Cardiac muscle cell (in vitro differentiated cells and primary cell): ENCODE measurements at regions not wholly inside any gene's neighbourhood (a gene's known extent, or its start where the extent isn't known, plus 50 kb on each side); places are given as distances from the start of the nearest gene placed in this dataset.

ENCODE experiments used
- DNase-seq, 2 donors: peaks; one replicate each; pipeline versions ENCODE4 v3.0.0 to v3.0.0-alpha.2; 2010 to 2017; ENCODE audit warnings: low read depth in 1 of 2, low spot score in 1 of 2
- H3K27ac ChIP-seq: fragments of 200-600 bp; sonication (generic); 2 replicates; pipeline ENCODE4 v1.5.1; 2016
- H3K27me3 ChIP-seq: fragments of 200-600 bp; sonication (generic); 2 replicates; pipeline ENCODE4 v1.6.0; 2016; ENCODE audit warnings: control low read depth
- H3K36me3 ChIP-seq: fragments of 200-600 bp; sonication (generic); 2 replicates; pipeline ENCODE4 v1.5.1; 2016; ENCODE audit warnings: control low read depth
- H3K4me1 ChIP-seq: fragments of 200-600 bp; sonication (generic); 2 replicates; pipeline ENCODE4 v1.8.1; 2017; ENCODE audit warnings: low read depth, mild to moderate bottlenecking, mixed run types
- H3K4me3 ChIP-seq: fragments of 200-600 bp; sonication (generic); 2 replicates; pipeline ENCODE4 v1.5.1; 2016; ENCODE audit warnings: mild to moderate bottlenecking
- H3K9me3 ChIP-seq: fragments of 200-600 bp; sonication (generic); 2 replicates; pipeline ENCODE4 v1.5.1; 2017; ENCODE audit warnings: low read depth, mild to moderate bottlenecking, control low read depth
- TF ChIP-seq, protein P1 (sequence below): IDR thresholded peaks from 2 replicates; pipeline ENCODE4 v1.5.1; 2012; ENCODE audit warnings: low read depth, mild to moderate bottlenecking, low read length

DNA sequence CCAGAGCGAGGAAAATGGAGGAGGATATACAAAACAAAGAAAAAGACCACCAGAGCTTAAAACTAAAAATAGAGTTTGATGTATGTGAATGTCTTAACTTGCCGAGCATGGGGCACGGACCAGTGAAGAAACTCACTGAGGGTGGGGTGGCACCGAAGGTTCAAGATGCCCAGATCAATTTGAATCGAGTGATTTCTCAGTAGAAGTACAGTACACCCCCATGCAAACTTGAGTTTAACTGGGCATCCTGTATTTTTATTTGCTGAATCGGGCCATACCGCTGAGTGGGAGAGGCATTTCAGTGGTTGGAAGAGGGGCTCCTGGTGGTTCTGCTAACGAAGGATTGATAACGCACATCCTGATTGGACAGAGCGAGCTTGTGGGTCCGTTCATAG lies 81.7 kb downstream of the ANKRD60 start:
- TF ChIP-seq, protein P1, sequence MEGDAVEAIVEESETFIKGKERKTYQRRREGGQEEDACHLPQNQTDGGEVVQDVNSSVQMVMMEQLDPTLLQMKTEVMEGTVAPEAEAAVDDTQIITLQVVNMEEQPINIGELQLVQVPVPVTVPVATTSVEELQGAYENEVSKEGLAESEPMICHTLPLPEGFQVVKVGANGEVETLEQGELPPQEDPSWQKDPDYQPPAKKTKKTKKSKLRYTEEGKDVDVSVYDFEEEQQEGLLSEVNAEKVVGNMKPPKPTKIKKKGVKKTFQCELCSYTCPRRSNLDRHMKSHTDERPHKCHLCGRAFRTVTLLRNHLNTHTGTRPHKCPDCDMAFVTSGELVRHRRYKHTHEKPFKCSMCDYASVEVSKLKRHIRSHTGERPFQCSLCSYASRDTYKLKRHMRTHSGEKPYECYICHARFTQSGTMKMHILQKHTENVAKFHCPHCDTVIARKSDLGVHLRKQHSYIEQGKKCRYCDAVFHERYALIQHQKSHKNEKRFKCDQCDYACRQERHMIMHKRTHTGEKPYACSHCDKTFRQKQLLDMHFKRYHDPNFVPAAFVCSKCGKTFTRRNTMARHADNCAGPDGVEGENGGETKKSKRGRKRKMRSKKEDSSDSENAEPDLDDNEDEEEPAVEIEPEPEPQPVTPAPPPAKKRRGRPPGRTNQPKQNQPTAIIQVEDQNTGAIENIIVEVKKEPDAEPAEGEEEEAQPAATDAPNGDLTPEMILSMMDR = no peak
- H3K4me1 ChIP-seq = no peaks in the 10 kb centered on the region
- no peak overlapping the region for H3K4me3 ChIP-seq
- H3K27ac ChIP-seq = no peak overlapping the region
- no peaks in the 10 kb centered on the region for H3K9me3 ChIP-seq
- H3K27me3 ChIP-seq = peaks cover 31% of the 10 kb centered on the region
- DNase-seq = no peak
- H3K36me3 ChIP-seq = no peaks in the 10 kb centered on the region

DNA sequence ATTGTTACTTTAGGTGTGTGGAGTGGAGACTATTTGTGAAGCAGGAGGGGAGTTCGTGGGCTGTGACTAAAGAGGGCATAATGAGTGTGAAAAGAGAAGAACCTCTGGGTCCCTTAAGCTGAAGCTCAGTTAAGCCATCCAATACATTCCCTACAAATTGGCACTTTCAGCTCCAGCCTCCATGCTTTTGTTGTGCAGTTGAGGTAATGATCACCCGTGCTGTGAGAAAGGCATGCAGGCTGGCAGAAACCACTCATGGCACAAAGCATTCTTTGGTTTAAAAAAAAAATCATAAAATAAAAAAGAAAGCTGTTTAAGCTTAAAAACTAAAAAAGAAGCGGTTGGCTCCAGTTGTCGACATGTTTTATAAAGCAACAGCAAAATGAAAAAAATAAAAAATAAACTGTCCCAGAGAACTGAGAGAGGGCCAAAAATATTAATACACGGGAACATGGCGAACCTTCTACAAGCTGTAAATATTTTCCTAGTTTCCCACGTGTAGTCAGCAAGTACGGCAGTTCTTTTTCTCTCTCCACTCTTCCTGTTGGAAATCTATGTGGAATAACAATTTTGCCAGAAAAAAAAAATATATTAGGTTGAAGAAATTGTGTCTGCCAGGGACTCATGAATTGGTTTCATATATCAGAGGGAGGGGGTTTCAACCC lies 82.2 kb downstream of the ANKRD60 start:
- Histone ChIP-seq H3K27ac (no peak overlapping the region), H3K9me3 (no peaks in the 10 kb centered on the region), H3K4me1 (no peaks in the 10 kb centered on the region), H3K27me3 (peaks cover 28% of the 10 kb centered on the region), H3K4me3 (no peak overlapping the region), H3K36me3 (no peaks in the 10 kb centered on the region)
- TF ChIP-seq, protein P1 = no peak
- no peak for DNase-seq

DNA sequence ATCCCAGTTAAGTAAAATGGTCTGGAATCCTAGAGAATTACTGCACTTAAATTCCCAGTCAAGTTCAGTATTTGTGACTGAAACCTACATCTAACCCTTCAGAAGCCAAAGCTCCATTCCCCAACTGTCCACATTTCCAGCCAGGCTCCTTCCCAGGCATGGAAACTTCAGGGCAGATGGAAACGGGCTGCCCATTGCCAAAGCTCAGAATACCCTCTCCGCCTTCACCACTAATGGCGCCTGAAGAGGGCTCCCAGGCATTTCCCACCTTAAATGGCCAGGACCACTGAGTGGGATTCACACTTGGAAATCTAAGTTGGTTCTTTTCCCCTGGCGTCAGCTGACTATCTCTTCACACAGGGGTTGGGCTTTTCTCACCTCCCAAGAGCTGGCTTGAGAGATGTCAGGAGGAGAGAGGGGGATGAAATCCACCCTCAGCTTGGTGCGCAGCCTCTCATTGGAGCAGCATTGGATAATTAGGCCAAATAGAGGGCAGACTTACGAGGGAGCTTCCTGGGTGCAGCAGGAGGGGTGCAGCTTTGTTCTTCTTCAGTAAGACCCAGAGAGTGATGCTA lies 82.9 kb downstream of the ANKRD60 start:
- TF ChIP-seq, protein P1 = no peak
- H3K36me3 ChIP-seq = no peaks in the 10 kb centered on the region
- peaks cover 22% of the 10 kb centered on the region for H3K27me3 ChIP-seq
- H3K9me3 ChIP-seq = no peaks in the 10 kb centered on the region
- DNase-seq = no peak
- no peaks in the 10 kb centered on the region for H3K4me1 ChIP-seq
- no peak overlapping the region for H3K4me3 ChIP-seq
- no peak overlapping the region for H3K27ac ChIP-seq

DNA sequence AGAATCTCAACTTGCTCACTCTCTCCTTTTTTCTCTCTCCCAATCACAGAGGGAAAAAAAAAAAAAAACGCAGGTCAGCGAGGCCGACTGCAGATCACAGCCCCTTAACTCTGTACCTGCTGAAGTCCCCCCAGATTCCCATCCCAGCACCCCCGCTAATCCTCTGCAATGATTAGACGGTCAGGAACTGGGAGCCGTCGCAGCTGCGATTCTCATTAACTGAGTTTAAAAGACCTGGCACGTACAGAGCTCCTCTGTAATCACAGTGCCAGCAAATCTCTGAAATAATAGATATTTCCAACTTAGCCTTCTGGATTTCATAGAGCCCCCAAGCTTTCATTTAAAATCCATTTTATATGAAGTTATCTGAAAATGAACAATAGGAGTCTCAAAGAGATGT lies 84.4 kb downstream of the ANKRD60 start:
- Histone ChIP-seq H3K4me3 (no peak overlapping the region), H3K9me3 (no peaks in the 10 kb centered on the region), H3K27me3 (peaks cover 11% of the 10 kb centered on the region), H3K27ac (no peak overlapping the region), H3K36me3 (no peaks in the 10 kb centered on the region), H3K4me1 (no peaks in the 10 kb centered on the region)
- DNase-seq = no peak
- TF ChIP-seq, protein P1 = no peak

DNA sequence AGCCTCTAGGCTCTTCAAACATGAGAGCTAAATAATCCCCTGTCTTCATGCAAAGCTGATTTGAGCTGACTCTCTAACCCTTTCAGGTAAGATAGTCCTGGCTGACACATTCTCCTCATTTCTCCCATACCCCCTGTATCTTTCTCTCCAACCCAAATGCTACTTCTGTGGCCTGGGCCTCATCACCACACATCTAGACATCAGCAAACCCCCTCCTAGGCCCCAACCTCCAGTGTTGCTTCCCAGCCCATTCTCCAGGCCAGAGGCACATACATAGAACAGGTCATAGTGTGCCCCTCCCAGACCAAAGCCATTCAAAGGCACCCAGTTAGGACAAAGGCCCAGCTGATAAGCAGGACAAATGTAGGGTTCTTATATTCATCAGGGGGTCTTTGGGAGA lies 84.9 kb downstream of the ANKRD60 start:
- TF ChIP-seq, protein P1 = no peak
- Histone ChIP-seq H3K4me3 (no peak overlapping the region), H3K36me3 (no peaks in the 10 kb centered on the region), H3K27me3 (peaks cover 11% of the 10 kb centered on the region), H3K4me1 (no peaks in the 10 kb centered on the region), H3K27ac (no peak overlapping the region), H3K9me3 (no peaks in the 10 kb centered on the region)
- DNase-seq = no peak

DNA sequence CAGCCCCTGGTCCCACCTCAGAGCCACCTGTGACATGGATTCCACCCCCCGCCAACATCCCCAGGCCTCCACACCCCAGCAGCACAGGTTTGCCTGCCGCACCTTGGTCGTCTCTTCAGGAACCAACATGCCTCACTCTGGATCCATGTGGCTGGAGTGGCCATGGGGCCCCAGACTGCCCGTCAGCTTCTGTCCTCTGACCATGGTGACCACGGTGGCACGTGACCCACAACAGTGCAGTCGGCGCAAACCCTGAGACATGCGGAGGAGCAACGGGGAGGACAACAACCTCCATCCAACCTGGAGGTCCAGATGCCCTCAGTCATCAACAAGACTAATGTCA lies 85.6 kb downstream of the ANKRD60 start:
- TF ChIP-seq, protein P1 = no peak
- no peak for DNase-seq
- no peak overlapping the region for H3K27ac ChIP-seq
- no peaks in the 10 kb centered on the region for H3K36me3 ChIP-seq
- H3K9me3 ChIP-seq = no peaks in the 10 kb centered on the region
- H3K4me1 ChIP-seq = no peaks in the 10 kb centered on the region
- H3K4me3 ChIP-seq = no peak overlapping the region
- peaks cover 17% of the 10 kb centered on the region for H3K27me3 ChIP-seq
